Erythroblast (primary cell): ENCODE measurements at regions not wholly inside any gene's neighbourhood (a gene's known extent, or its start where the extent isn't known, plus 50 kb on each side); places are given as distances from the start of the nearest gene placed in this dataset.

Source experiments
- GATA1 ChIP-seq: IDR thresholded peaks from 2 replicates; pipeline ENCODE4 v1.6.1; 2011; ENCODE audit warnings: low read depth, mild to moderate bottlenecking, control low read depth, low read length, moderate library complexity
- POLR2A ChIP-seq: IDR thresholded peaks from 2 replicates; pipeline ENCODE4 v1.6.1; 2011; ENCODE audit warnings: mild to moderate bottlenecking, low read length

- TF ChIP-seq POLR2A (no peak), GATA1 (no peak)
Observed at GRCh38 chr10:130555411-130555750, 419.2 kb downstream of the GLRX3 start.
